HEK293 (cell line): ENCODE measurements at regions not wholly inside any gene's neighbourhood (a gene's known extent, or its start where the extent isn't known, plus 50 kb on each side); places are given as distances from the start of the nearest gene placed in this dataset.

ENCODE experiments used
- CTCF ChIA-PET: fragments of 350-600 bp; formaldehyde crosslinking; extraction: SDS; loops from one replicate; lab custom pipeline; 2021; ENCODE audit warnings: antibody characterized with exemption; lab: Yijun Ruan, JAX
- POLR2A ChIA-PET: fragments of 300-600 bp; formaldehyde crosslinking; extraction: SDS; loops from one replicate; lab custom pipeline; 2020; ENCODE audit warnings: antibody characterized with exemption, inconsistent platforms; lab: Yijun Ruan, JAX
- H3K27ac ChIP-seq: fragments of 200-500 bp; sonication (Bioruptor generic); 2 replicates; pipeline ENCODE4 v1.5.1; 2014; ENCODE audit warnings: low read depth, low read length, control low read depth, inconsistent platforms; ENCODE audit errors: extremely low read depth
- H3K36me3 ChIP-seq, 2 experiments: fragments of 200-500 bp in 1 of 2; sonication (Bioruptor generic) in 1 of 2; 1 replicate in 1 of 2; 2 replicates in 1 of 2; pipeline ENCODE4 v1.5.1; 2014 to 2017; ENCODE audit warnings: inconsistent platforms in 2 of 2, low read length in 2 of 2; ENCODE audit not compliant: control insufficient read depth in 2 of 2, insufficient read depth in 1 of 2
- H3K4me1 ChIP-seq: fragments of 200-500 bp; sonication (Bioruptor generic); 2 replicates; pipeline ENCODE4 v1.5.1; 2014; ENCODE audit warnings: mild to moderate bottlenecking, low read length, inconsistent platforms; ENCODE audit not compliant: control insufficient read depth, insufficient read depth
- H3K4me3 ChIP-seq: 2 replicates; pipeline ENCODE4 v1.5.1; 2011; ENCODE audit warnings: low read depth, mild to moderate bottlenecking, control low read depth, low read length, moderate library complexity
- H3K9me3 ChIP-seq: fragments of 200-500 bp; sonication (Bioruptor generic); 2 replicates; pipeline ENCODE4 v1.5.1; 2014; ENCODE audit warnings: low read depth, low read length, inconsistent platforms; ENCODE audit not compliant: control insufficient read depth, insufficient read depth
- FEZF1 ChIP-seq: fragments of 450-650 bp; formaldehyde crosslinking; IDR thresholded peaks from 2 replicates; pipeline ENCODE4 v1.5.1; 2016; ENCODE audit warnings: missing biosample characterization, missing genetic modification characterization
- GLI4 ChIP-seq: fragments of 450-650 bp; formaldehyde crosslinking; IDR thresholded peaks from 2 replicates; pipeline ENCODE4 v1.5.1; 2016; ENCODE audit warnings: missing biosample characterization, missing genetic modification characterization
- KLF1 ChIP-seq: fragments of 450-650 bp; formaldehyde crosslinking; IDR thresholded peaks from 2 replicates; pipeline ENCODE4 v1.5.1; 2016; ENCODE audit warnings: missing biosample characterization, missing genetic modification characterization
- SETDB1 ChIP-seq: IDR thresholded peaks from one replicate; pipeline ENCODE4 v1.6.1; 2017; ENCODE audit warnings: mild to moderate bottlenecking, low read length, moderate library complexity, mixed read lengths; ENCODE audit not compliant: insufficient read length
- YY2 ChIP-seq: fragments of 450-650 bp; formaldehyde crosslinking; IDR thresholded peaks from 2 replicates; pipeline ENCODE4 v1.5.1; 2016; ENCODE audit warnings: missing biosample characterization, missing genetic modification characterization
- ZBTB20 ChIP-seq: fragments of 450-650 bp; formaldehyde crosslinking; IDR thresholded peaks from 2 replicates; pipeline ENCODE4 v1.5.1; 2016; ENCODE audit warnings: missing biosample characterization, missing genetic modification characterization
- ZNF174 ChIP-seq: fragments of 450-650 bp; formaldehyde crosslinking; IDR thresholded peaks from 2 replicates; pipeline ENCODE4 v1.5.0; 2017; ENCODE audit warnings: missing biosample characterization, mild to moderate bottlenecking, missing genetic modification characterization
- ZNF18 ChIP-seq: fragments of 450-650 bp; formaldehyde crosslinking; IDR thresholded peaks from 2 replicates; pipeline ENCODE4 v1.5.1; 2016; ENCODE audit warnings: missing biosample characterization, missing genetic modification characterization
- ZNF184 ChIP-seq: fragments of 450-650 bp; IDR thresholded peaks from 2 replicates; pipeline ENCODE4 v1.5.1; 2018; ENCODE audit warnings: missing biosample characterization, mild to moderate bottlenecking, missing genetic modification characterization
- ZNF24 ChIP-seq: fragments of 450-650 bp; formaldehyde crosslinking; IDR thresholded peaks from 2 replicates; pipeline ENCODE4 v1.5.1; 2016; ENCODE audit warnings: missing biosample characterization, missing genetic modification characterization
- ZNF394 ChIP-seq: fragments of 450-650 bp; formaldehyde crosslinking; IDR thresholded peaks from 2 replicates; pipeline ENCODE4 v1.5.1; 2016; ENCODE audit warnings: missing biosample characterization, missing genetic modification characterization, mild to moderate bottlenecking, moderate library complexity, borderline replicate concordance
- ZNF558 ChIP-seq: fragments of 450-650 bp; formaldehyde crosslinking; IDR thresholded peaks from 2 replicates; pipeline ENCODE4 v1.5.1; 2016; ENCODE audit warnings: missing biosample characterization, missing genetic modification characterization
- ZNF624 ChIP-seq: fragments of 450-650 bp; formaldehyde crosslinking; IDR thresholded peaks from 2 replicates; pipeline ENCODE4 v1.5.1; 2017; ENCODE audit warnings: missing biosample characterization, missing genetic modification characterization
- ZNF654 ChIP-seq: fragments of 450-650 bp; formaldehyde crosslinking; IDR thresholded peaks from 2 replicates; pipeline ENCODE4 v1.5.1; 2016; ENCODE audit warnings: low read depth, missing biosample characterization, missing genetic modification characterization
- ZNF677 ChIP-seq: fragments of 450-650 bp; IDR thresholded peaks from 2 replicates; pipeline ENCODE4 v1.5.0; 2018; ENCODE audit warnings: missing biosample characterization, mild to moderate bottlenecking, missing genetic modification characterization, moderate library complexity
- ZNF777 ChIP-seq: fragments of 450-650 bp; formaldehyde crosslinking; IDR thresholded peaks from 2 replicates; pipeline ENCODE4 v1.5.1; 2017; ENCODE audit warnings: missing biosample characterization, missing genetic modification characterization, borderline replicate concordance
- ZNF792 ChIP-seq: fragments of 450-650 bp; formaldehyde crosslinking; IDR thresholded peaks from 2 replicates; pipeline ENCODE4 v1.5.1; 2016; ENCODE audit warnings: missing biosample characterization, missing genetic modification characterization
- ZNF837 ChIP-seq: fragments of 450-650 bp; formaldehyde crosslinking; IDR thresholded peaks from 2 replicates; pipeline ENCODE4 v1.5.1; 2016; ENCODE audit warnings: missing biosample characterization, missing genetic modification characterization
- ZSCAN4 ChIP-seq: fragments of 450-650 bp; formaldehyde crosslinking; IDR thresholded peaks from 2 replicates; pipeline ENCODE4 v1.5.1; 2017; ENCODE audit warnings: missing biosample characterization, missing genetic modification characterization
- TF ChIP-seq, protein P1 (sequence below): fragments of 450-650 bp; formaldehyde crosslinking; IDR thresholded peaks from 2 replicates; pipeline ENCODE4 v1.5.1; 2016; ENCODE audit warnings: missing biosample characterization, missing genetic modification characterization, borderline replicate concordance
- TF ChIP-seq, protein P2 (sequence below): fragments of 450-650 bp; formaldehyde crosslinking; IDR thresholded peaks from 2 replicates; pipeline ENCODE4 v1.5.1; 2017; ENCODE audit warnings: missing biosample characterization, missing genetic modification characterization

DNA sequence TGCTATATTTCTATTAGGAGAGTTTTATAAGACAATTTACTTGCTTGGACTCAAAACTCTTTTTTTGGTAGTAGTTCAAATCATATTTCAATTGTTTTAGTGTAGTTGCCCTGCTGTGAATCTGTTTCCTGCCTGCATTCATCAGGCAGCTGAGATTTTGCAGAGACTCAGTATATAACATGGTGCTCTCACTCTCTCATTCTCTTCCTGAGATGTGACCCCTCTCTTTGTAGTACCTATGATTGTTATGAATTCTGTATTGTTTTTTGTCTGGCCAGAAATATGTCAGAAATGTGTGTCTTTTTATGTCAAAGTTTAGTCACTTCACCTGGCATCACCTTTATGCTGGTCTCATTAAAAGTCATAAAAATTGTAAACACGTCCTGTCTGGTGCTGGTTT is 374.0 kb downstream of the RAPGEF2 start:
- no peak overlapping the region for H3K4me3 ChIP-seq
- no peaks in the 10 kb centered on the region for H3K4me1 ChIP-seq
- POLR2A ChIA-PET: no interaction called here
- TF ChIP-seq ZNF394 (tag by site-specific recombination): no peak
- TF ChIP-seq, protein P1, sequence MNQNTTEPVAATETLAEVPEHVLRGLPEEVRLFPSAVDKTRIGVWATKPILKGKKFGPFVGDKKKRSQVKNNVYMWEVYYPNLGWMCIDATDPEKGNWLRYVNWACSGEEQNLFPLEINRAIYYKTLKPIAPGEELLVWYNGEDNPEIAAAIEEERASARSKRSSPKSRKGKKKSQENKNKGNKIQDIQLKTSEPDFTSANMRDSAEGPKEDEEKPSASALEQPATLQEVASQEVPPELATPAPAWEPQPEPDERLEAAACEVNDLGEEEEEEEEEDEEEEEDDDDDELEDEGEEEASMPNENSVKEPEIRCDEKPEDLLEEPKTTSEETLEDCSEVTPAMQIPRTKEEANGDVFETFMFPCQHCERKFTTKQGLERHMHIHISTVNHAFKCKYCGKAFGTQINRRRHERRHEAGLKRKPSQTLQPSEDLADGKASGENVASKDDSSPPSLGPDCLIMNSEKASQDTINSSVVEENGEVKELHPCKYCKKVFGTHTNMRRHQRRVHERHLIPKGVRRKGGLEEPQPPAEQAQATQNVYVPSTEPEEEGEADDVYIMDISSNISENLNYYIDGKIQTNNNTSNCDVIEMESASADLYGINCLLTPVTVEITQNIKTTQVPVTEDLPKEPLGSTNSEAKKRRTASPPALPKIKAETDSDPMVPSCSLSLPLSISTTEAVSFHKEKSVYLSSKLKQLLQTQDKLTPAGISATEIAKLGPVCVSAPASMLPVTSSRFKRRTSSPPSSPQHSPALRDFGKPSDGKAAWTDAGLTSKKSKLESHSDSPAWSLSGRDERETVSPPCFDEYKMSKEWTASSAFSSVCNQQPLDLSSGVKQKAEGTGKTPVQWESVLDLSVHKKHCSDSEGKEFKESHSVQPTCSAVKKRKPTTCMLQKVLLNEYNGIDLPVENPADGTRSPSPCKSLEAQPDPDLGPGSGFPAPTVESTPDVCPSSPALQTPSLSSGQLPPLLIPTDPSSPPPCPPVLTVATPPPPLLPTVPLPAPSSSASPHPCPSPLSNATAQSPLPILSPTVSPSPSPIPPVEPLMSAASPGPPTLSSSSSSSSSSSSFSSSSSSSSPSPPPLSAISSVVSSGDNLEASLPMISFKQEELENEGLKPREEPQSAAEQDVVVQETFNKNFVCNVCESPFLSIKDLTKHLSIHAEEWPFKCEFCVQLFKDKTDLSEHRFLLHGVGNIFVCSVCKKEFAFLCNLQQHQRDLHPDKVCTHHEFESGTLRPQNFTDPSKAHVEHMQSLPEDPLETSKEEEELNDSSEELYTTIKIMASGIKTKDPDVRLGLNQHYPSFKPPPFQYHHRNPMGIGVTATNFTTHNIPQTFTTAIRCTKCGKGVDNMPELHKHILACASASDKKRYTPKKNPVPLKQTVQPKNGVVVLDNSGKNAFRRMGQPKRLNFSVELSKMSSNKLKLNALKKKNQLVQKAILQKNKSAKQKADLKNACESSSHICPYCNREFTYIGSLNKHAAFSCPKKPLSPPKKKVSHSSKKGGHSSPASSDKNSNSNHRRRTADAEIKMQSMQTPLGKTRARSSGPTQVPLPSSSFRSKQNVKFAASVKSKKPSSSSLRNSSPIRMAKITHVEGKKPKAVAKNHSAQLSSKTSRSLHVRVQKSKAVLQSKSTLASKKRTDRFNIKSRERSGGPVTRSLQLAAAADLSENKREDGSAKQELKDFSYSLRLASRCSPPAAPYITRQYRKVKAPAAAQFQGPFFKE (tag by site-specific recombination): no peak
- no peaks in the 10 kb centered on the region for H3K9me3 ChIP-seq
- CTCF ChIA-PET: interaction anchor here (0.7 kb wide), 1 partner anchor 82 kb away, joined by 3 read pairs; no protein-coding TSS in a partner anchor
- no peak overlapping the region for H3K27ac ChIP-seq
- H3K36me3 ChIP-seq: no peaks in the 10 kb centered on the region

GRCh38 chr4:159480826-159481225 is 377.9 kb downstream of the RAPGEF2 start:
- H3K27ac ChIP-seq: no peak overlapping the region
- H3K9me3 ChIP-seq: no peaks in the 10 kb centered on the region
- H3K4me3 ChIP-seq: no peak overlapping the region
- no peaks in the 10 kb centered on the region for H3K36me3 ChIP-seq
- TF ChIP-seq, protein P2, sequence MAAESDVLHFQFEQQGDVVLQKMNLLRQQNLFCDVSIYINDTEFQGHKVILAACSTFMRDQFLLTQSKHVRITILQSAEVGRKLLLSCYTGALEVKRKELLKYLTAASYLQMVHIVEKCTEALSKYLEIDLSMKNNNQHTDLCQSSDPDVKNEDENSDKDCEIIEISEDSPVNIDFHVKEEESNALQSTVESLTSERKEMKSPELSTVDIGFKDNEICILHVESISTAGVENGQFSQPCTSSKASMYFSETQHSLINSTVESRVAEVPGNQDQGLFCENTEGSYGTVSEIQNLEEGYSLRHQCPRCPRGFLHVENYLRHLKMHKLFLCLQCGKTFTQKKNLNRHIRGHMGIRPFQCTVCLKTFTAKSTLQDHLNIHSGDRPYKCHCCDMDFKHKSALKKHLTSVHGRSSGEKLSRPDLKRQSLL (tag by site-specific recombination): no peak
- no peak for TF ChIP-seq ZNF624 (tag by site-specific recombination)
- no peak for TF ChIP-seq ZSCAN4
- no peak for TF ChIP-seq ZNF837 (tag by site-specific recombination)
- TF ChIP-seq ZNF184 (tag by site-specific recombination): no peak
- TF ChIP-seq ZNF558: no peak
- no peak for TF ChIP-seq FEZF1 (tag by site-specific recombination)
- TF ChIP-seq ZNF174 (tag by site-specific recombination): no peak
- no peak for TF ChIP-seq ZBTB20 (tag by site-specific recombination)
- TF ChIP-seq GLI4 (tag by site-specific recombination): no peak
- TF ChIP-seq ZNF654 (tag by site-specific recombination): no peak
- TF ChIP-seq ZNF777 (tag by site-specific recombination): no peak
- TF ChIP-seq ZNF792: no peak
- TF ChIP-seq YY2 (tag by site-specific recombination): no peak
- TF ChIP-seq ZNF24: no peak
- TF ChIP-seq SETDB1: no peak
- no peak for TF ChIP-seq ZNF677
- TF ChIP-seq KLF1 (tag by site-specific recombination): no peak
- no peak for TF ChIP-seq ZNF18
- ChIA-PET POLR2A (no interaction called here), CTCF (no interaction called here)
- H3K4me1 ChIP-seq: no peaks in the 10 kb centered on the region
